ENCODE measurements at regions not wholly inside any gene's neighbourhood (a gene's known extent, or its start where the extent isn't known, plus 50 kb on each side); places are given as distances from the start of the nearest gene placed in this dataset.

GRCh38 chr13:79966059-79966458 is 374.9 kb downstream of the SPRY2 start:
- Mint-ChIP-seq H3K36me3 (ENCODE audit: low read depth) (peaks cover 22% of the 10 kb centered on the region), H3K27me3 (ENCODE audit: low read depth) (no peaks in the 10 kb centered on the region), H3K9me3 (peaks cover 16% of the 10 kb centered on the region), H3K4me3 (no peak overlapping the region), H3K27ac (ENCODE audit: unreplicated experiment) (no peak overlapping the region), H3K4me1 (peaks cover 11% of the 10 kb centered on the region)
- DNase-seq (ENCODE audit: low read depth, low spot score) = no peak
- no peak for TF ChIP-seq CTCF (conservative IDR thresholded peaks at IDR 0.05)

- peaks cover 4% of the 10 kb centered on the region for H3K4me1 Mint-ChIP-seq
- DNase-seq (ENCODE audit: low read depth, low spot score) = no peak
- H3K27me3 Mint-ChIP-seq (ENCODE audit: low read depth) = no peaks in the 10 kb centered on the region
- H3K4me3 Mint-ChIP-seq = no peak overlapping the region
- H3K36me3 Mint-ChIP-seq (ENCODE audit: low read depth) = peaks cover 6% of the 10 kb centered on the region
- no peak overlapping the region for H3K27ac Mint-ChIP-seq (ENCODE audit: unreplicated experiment)
- peaks cover 9% of the 10 kb centered on the region for H3K9me3 Mint-ChIP-seq
- no peak for TF ChIP-seq CTCF (conservative IDR thresholded peaks at IDR 0.05)
Measured at GRCh38 chr13:79946556-79946955, 394.4 kb downstream of the SPRY2 start.

GRCh38 chr13:79943346-79944023 is 397.4 kb downstream of the SPRY2 start:
- Mint-ChIP-seq H3K4me1 (peaks cover 19% of the 10 kb centered on the region), H3K9me3 (peaks cover 9% of the 10 kb centered on the region), H3K27me3 (ENCODE audit: low read depth) (no peaks in the 10 kb centered on the region), H3K36me3 (ENCODE audit: low read depth) (peaks cover 2% of the 10 kb centered on the region), H3K27ac (ENCODE audit: unreplicated experiment) (no peak overlapping the region), H3K4me3 (no peak overlapping the region)
- TF ChIP-seq CTCF (conservative IDR thresholded peaks at IDR 0.05) = no peak
- no peak for DNase-seq (ENCODE audit: low read depth, low spot score)

- H3K4me3 Mint-ChIP-seq = no peak overlapping the region
- TF ChIP-seq CTCF (conservative IDR thresholded peaks at IDR 0.05) = no peak
- H3K27me3 Mint-ChIP-seq (ENCODE audit: low read depth) = no peaks in the 10 kb centered on the region
- no peak overlapping the region for H3K27ac Mint-ChIP-seq (ENCODE audit: unreplicated experiment)
- H3K36me3 Mint-ChIP-seq (ENCODE audit: low read depth) = no peaks in the 10 kb centered on the region
- DNase-seq (ENCODE audit: low read depth, low spot score) = no peak
- H3K4me1 Mint-ChIP-seq = peaks cover 36% of the 10 kb centered on the region
- peaks cover 3% of the 10 kb centered on the region for H3K9me3 Mint-ChIP-seq
Measured at GRCh38 chr13:79941752-79942151, 399.2 kb downstream of the SPRY2 start.

- peaks cover 7% of the 10 kb centered on the region for H3K9me3 Mint-ChIP-seq
- no peak for DNase-seq (ENCODE audit: low read depth, low spot score)
- no peak for TF ChIP-seq CTCF (conservative IDR thresholded peaks at IDR 0.05)
Measured at GRCh38 chr13:79939689-79940088, 401.2 kb downstream of the SPRY2 start.

More at GRCh38 chr13:79939689-79940088, 401.2 kb downstream of the SPRY2 start:
- H3K4me1 Mint-ChIP-seq = peaks cover 49% of the 10 kb centered on the region
- H3K4me3 Mint-ChIP-seq = no peak overlapping the region
- no peaks in the 10 kb centered on the region for H3K36me3 Mint-ChIP-seq (ENCODE audit: low read depth)
- peak overlapping the region; percentile 75 for H3K27ac Mint-ChIP-seq (ENCODE audit: unreplicated experiment)
- H3K27me3 Mint-ChIP-seq (ENCODE audit: low read depth) = no peaks in the 10 kb centered on the region

All from neural crest cell (in vitro differentiated cells).